Bronchial epithelial cell (primary cell): ENCODE measurements at regions not wholly inside any gene's neighbourhood (a gene's known extent, or its start where the extent isn't known, plus 50 kb on each side); places are given as distances from the start of the nearest gene placed in this dataset.

Experiments used
- DNase-seq: peaks from one replicate; pipeline ENCODE4 v3.0.0-alpha.2; 2010; ENCODE audit warnings: low read depth
- FAIRE-seq: peaks from 2 replicates; lab custom pipeline; 2011; peaks lifted over from hg19 to GRCh38; lab: Jason Lieb, UNC
- H3K27me3 ChIP-seq: 2 replicates; pipeline ENCODE4 v1.5.1; 2011; ENCODE audit warnings: low read length; ENCODE audit not compliant: control insufficient read depth, insufficient read depth
- H3K36me3 ChIP-seq: 2 replicates; pipeline ENCODE4 v1.5.1; 2011; ENCODE audit warnings: low read length; ENCODE audit not compliant: control insufficient read depth, insufficient read depth
- H3K4me3 ChIP-seq: 2 replicates; pipeline ENCODE4 v1.5.1; 2011; ENCODE audit warnings: mild to moderate bottlenecking, low read depth, low read length, control low read depth
- CTCF ChIP-seq: IDR thresholded peaks from 2 replicates; pipeline ENCODE4 v1.5.1; 2011; ENCODE audit warnings: mild to moderate bottlenecking, moderate library complexity, low read length, control low read depth, inconsistent platforms; ENCODE audit not compliant: insufficient read depth, severe bottlenecking

GRCh38 chr5:145470396-145470979 lies 364.7 kb downstream of the PRELID2 start:
- no peak for FAIRE-seq

GRCh38 chr5:145467446-145467845 lies 367.7 kb downstream of the PRELID2 start:
- no peak for FAIRE-seq
- Histone ChIP-seq H3K27me3 (no peaks in the 10 kb centered on the region), H3K36me3 (no peaks in the 10 kb centered on the region), H3K4me3 (no peak overlapping the region)
- DNase-seq: no peak
- no peak for TF ChIP-seq CTCF

More at GRCh38 chr5:145470396-145470979, 364.7 kb downstream of the PRELID2 start:
- DNase-seq: peak; percentile 27
- Histone ChIP-seq H3K36me3 (no peaks in the 10 kb centered on the region), H3K4me3 (no peak overlapping the region), H3K27me3 (no peaks in the 10 kb centered on the region)
- no peak for TF ChIP-seq CTCF

- no peak for FAIRE-seq
- TF ChIP-seq CTCF: no peak
Measured at GRCh38 chr5:145466533-145466932, 368.6 kb downstream of the PRELID2 start.

DNA sequence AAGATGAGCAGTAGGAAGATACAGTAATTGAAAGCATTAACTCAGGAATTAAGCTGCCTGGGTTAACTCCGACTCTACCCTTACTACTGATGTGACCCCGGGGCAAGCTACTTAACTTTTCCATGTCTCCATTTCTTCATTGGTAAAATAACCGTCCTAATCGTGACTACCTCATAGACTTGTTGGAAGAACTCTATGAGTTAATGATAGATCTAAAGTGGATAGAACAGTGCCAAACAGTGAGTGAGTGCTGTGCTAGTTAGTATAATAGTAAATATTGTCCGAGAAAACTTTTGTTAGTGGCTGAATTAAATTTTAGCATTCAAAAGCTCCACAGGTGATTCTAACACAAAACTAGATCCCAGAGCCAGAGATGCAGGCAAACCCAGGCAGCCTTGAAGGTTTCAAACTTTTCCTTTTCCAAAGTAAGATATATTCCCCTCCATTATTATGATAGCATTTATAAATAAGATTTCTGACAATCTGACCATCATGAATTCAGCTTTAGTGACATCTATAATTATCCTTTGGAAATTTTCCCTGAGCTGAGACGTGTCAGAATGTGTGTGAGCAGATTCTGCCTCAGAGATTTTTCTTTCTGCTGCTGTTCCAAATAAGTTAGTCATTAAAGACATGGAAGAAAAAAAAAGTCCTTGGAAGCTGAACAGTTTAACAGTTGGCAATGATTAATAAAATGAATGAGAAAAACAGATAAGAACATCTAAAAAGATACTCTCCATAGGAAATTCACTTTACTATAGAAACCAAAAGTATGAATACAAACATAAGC lies 369.5 kb downstream of the PRELID2 start:
- TF ChIP-seq CTCF: no peak
- H3K27me3 ChIP-seq: no peaks in the 10 kb centered on the region
- DNase-seq (no peak), FAIRE-seq (no peak)
- H3K36me3 ChIP-seq: no peaks in the 10 kb centered on the region
- H3K4me3 ChIP-seq: no peak overlapping the region

More at GRCh38 chr5:145466533-145466932, 368.6 kb downstream of the PRELID2 start:
- no peak for DNase-seq
- Histone ChIP-seq H3K36me3 (no peaks in the 10 kb centered on the region), H3K4me3 (no peak overlapping the region), H3K27me3 (no peaks in the 10 kb centered on the region)

DNA sequence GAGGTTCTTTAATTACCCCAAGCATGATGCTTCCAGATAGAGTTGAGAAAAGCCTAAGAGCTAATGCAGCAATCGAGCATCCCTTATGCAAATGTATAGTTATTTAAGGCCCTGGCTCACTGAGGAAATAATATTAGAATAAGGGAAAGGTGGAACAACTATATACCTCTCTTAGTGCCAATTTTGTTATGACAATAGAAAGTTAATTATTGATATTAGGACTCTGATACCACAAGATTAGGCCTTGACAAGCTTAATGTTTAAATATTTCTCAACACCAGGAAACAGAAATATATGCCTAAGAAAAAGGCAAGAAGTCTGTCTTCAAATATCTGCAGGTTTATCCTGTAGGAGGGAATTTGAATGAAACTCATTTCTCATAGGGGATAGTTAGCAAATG lies 371.0 kb downstream of the PRELID2 start:
- FAIRE-seq: no peak
- DNase-seq: no peak

More for the DNA sequence above, 371.0 kb downstream of the PRELID2 start:
- TF ChIP-seq CTCF: no peak
- no peaks in the 10 kb centered on the region for H3K27me3 ChIP-seq
- H3K36me3 ChIP-seq: no peaks in the 10 kb centered on the region
- H3K4me3 ChIP-seq: no peak overlapping the region
